ENCODE measurements at regions not wholly inside any gene's neighbourhood (a gene's known extent, or its start where the extent isn't known, plus 50 kb on each side); places are given as distances from the start of the nearest gene placed in this dataset.

- Histone ChIP-seq H3K27ac (no peak overlapping the region), H3K27me3 (replicated peaks) (no peaks in the 10 kb centered on the region), H3K9me3 (replicated peaks) (no peaks in the 10 kb centered on the region), H3K4me3 (no peak overlapping the region), H3K4me1 (replicated peaks) (no peaks in the 10 kb centered on the region), H3K36me3 (no peaks in the 10 kb centered on the region)
- no peak for DNase-seq (ENCODE audit: low read depth in 1 of 2, low spot score in 2 of 2)
These were observed 826.2 kb downstream of the NLGN4X start for GRCh38 chrX:5402461-5402860.

GRCh38 chrX:5399403-5399802 is 829.3 kb downstream of the NLGN4X start:
- no peaks in the 10 kb centered on the region for H3K4me1 ChIP-seq (replicated peaks)
- no peak for DNase-seq (ENCODE audit: low read depth in 1 of 2, low spot score in 2 of 2)
- no peaks in the 10 kb centered on the region for H3K36me3 ChIP-seq
- H3K4me3 ChIP-seq, result no peak overlapping the region
- no peak overlapping the region for H3K27ac ChIP-seq
- H3K27me3 ChIP-seq (replicated peaks), result no peaks in the 10 kb centered on the region
- H3K9me3 ChIP-seq (replicated peaks), result no peaks in the 10 kb centered on the region

- Histone ChIP-seq H3K4me1 (replicated peaks) (no peaks in the 10 kb centered on the region), H3K4me3 (no peak overlapping the region), H3K27me3 (replicated peaks) (no peaks in the 10 kb centered on the region), H3K9me3 (replicated peaks) (no peaks in the 10 kb centered on the region), H3K27ac (no peak overlapping the region), H3K36me3 (no peaks in the 10 kb centered on the region)
- no peak for DNase-seq (ENCODE audit: low read depth in 1 of 2, low spot score in 2 of 2)
These were observed 831.3 kb downstream of the NLGN4X start for GRCh38 chrX:5397409-5397808.

GRCh38 chrX:5390376-5390775 is 838.3 kb downstream of the NLGN4X start:
- Histone ChIP-seq H3K9me3 (replicated peaks) (no peaks in the 10 kb centered on the region), H3K36me3 (no peaks in the 10 kb centered on the region), H3K27me3 (replicated peaks) (no peaks in the 10 kb centered on the region), H3K27ac (no peak overlapping the region), H3K4me1 (replicated peaks) (no peaks in the 10 kb centered on the region), H3K4me3 (no peak overlapping the region)
- DNase-seq (ENCODE audit: low read depth in 1 of 2, low spot score in 2 of 2), result no peak

- Histone ChIP-seq H3K4me1 (replicated peaks) (no peaks in the 10 kb centered on the region), H3K27me3 (replicated peaks) (no peaks in the 10 kb centered on the region), H3K27ac (no peak overlapping the region), H3K9me3 (replicated peaks) (no peaks in the 10 kb centered on the region), H3K36me3 (no peaks in the 10 kb centered on the region), H3K4me3 (no peak overlapping the region)
- DNase-seq (ENCODE audit: low read depth in 1 of 2, low spot score in 2 of 2), result no peak
These were observed 840.6 kb downstream of the NLGN4X start for GRCh38 chrX:5388087-5388486.

GRCh38 chrX:5380426-5380825 is 848.2 kb downstream of the NLGN4X start:
- no peaks in the 10 kb centered on the region for H3K4me1 ChIP-seq (replicated peaks)
- no peak overlapping the region for H3K27ac ChIP-seq
- no peaks in the 10 kb centered on the region for H3K36me3 ChIP-seq
- DNase-seq (ENCODE audit: low read depth in 1 of 2, low spot score in 2 of 2), result no peak
- H3K4me3 ChIP-seq, result no peak overlapping the region
- no peaks in the 10 kb centered on the region for H3K27me3 ChIP-seq (replicated peaks)
- H3K9me3 ChIP-seq (replicated peaks), result no peaks in the 10 kb centered on the region

- Histone ChIP-seq H3K36me3 (no peaks in the 10 kb centered on the region), H3K4me3 (no peak overlapping the region), H3K27ac (no peak overlapping the region), H3K27me3 (replicated peaks) (no peaks in the 10 kb centered on the region), H3K9me3 (replicated peaks) (no peaks in the 10 kb centered on the region), H3K4me1 (replicated peaks) (no peaks in the 10 kb centered on the region)
- DNase-seq (ENCODE audit: low read depth in 1 of 2, low spot score in 2 of 2), result no peak
These were observed 886.8 kb downstream of the NLGN4X start for GRCh38 chrX:5341902-5342301.

- H3K9me3 ChIP-seq (replicated peaks), result no peaks in the 10 kb centered on the region
- no peak overlapping the region for H3K4me3 ChIP-seq
- no peak overlapping the region for H3K27ac ChIP-seq
- no peaks in the 10 kb centered on the region for H3K27me3 ChIP-seq (replicated peaks)
- no peak for DNase-seq (ENCODE audit: low read depth in 1 of 2, low spot score in 2 of 2)
- no peaks in the 10 kb centered on the region for H3K4me1 ChIP-seq (replicated peaks)
- H3K36me3 ChIP-seq, result no peaks in the 10 kb centered on the region
These were observed 891.5 kb downstream of the NLGN4X start for GRCh38 chrX:5337160-5337559.

GRCh38 chrX:5324546-5324945 is 904.1 kb downstream of the NLGN4X start:
- H3K27ac ChIP-seq, result no peak overlapping the region
- DNase-seq (ENCODE audit: low read depth in 1 of 2, low spot score in 2 of 2), result no peak
- no peaks in the 10 kb centered on the region for H3K4me1 ChIP-seq (replicated peaks)
- no peaks in the 10 kb centered on the region for H3K36me3 ChIP-seq
- no peaks in the 10 kb centered on the region for H3K27me3 ChIP-seq (replicated peaks)
- H3K9me3 ChIP-seq (replicated peaks), result no peaks in the 10 kb centered on the region
- no peak overlapping the region for H3K4me3 ChIP-seq

GRCh38 chrX:5314148-5314547 is 914.5 kb downstream of the NLGN4X start:
- DNase-seq (ENCODE audit: low read depth in 1 of 2, low spot score in 2 of 2), result no peak
- no peaks in the 10 kb centered on the region for H3K36me3 ChIP-seq
- H3K4me1 ChIP-seq (replicated peaks), result no peaks in the 10 kb centered on the region
- no peaks in the 10 kb centered on the region for H3K9me3 ChIP-seq (replicated peaks)
- H3K27ac ChIP-seq, result no peak overlapping the region
- no peak overlapping the region for H3K4me3 ChIP-seq
- no peaks in the 10 kb centered on the region for H3K27me3 ChIP-seq (replicated peaks)

- no peak for DNase-seq (ENCODE audit: low read depth in 1 of 2, low spot score in 2 of 2)
- H3K9me3 ChIP-seq (replicated peaks), result no peaks in the 10 kb centered on the region
- H3K36me3 ChIP-seq, result no peaks in the 10 kb centered on the region
- no peak overlapping the region for H3K27ac ChIP-seq
- H3K4me3 ChIP-seq, result no peak overlapping the region
- no peaks in the 10 kb centered on the region for H3K4me1 ChIP-seq (replicated peaks)
- no peaks in the 10 kb centered on the region for H3K27me3 ChIP-seq (replicated peaks)
These were observed 921.3 kb downstream of the NLGN4X start for GRCh38 chrX:5307416-5307815.

GRCh38 chrX:5306654-5307121 is 922.0 kb downstream of the NLGN4X start:
- no peaks in the 10 kb centered on the region for H3K9me3 ChIP-seq (replicated peaks)
- no peaks in the 10 kb centered on the region for H3K4me1 ChIP-seq (replicated peaks)
- H3K36me3 ChIP-seq, result no peaks in the 10 kb centered on the region
- no peak for DNase-seq (ENCODE audit: low read depth in 1 of 2, low spot score in 2 of 2)
- H3K27ac ChIP-seq, result no peak overlapping the region
- no peaks in the 10 kb centered on the region for H3K27me3 ChIP-seq (replicated peaks)
- no peak overlapping the region for H3K4me3 ChIP-seq

GRCh38 chrX:5305452-5305851 is 923.2 kb downstream of the NLGN4X start:
- H3K27ac ChIP-seq, result no peak overlapping the region
- H3K27me3 ChIP-seq (replicated peaks), result no peaks in the 10 kb centered on the region
- no peaks in the 10 kb centered on the region for H3K4me1 ChIP-seq (replicated peaks)
- no peaks in the 10 kb centered on the region for H3K9me3 ChIP-seq (replicated peaks)
- H3K36me3 ChIP-seq, result no peaks in the 10 kb centered on the region
- DNase-seq (ENCODE audit: low read depth in 1 of 2, low spot score in 2 of 2), result no peak
- H3K4me3 ChIP-seq, result no peak overlapping the region

GRCh38 chrX:5295004-5295403 is 933.7 kb downstream of the NLGN4X start:
- H3K4me3 ChIP-seq, result no peak overlapping the region
- DNase-seq (ENCODE audit: low read depth in 1 of 2, low spot score in 2 of 2), result no peak
- no peak overlapping the region for H3K27ac ChIP-seq
- H3K36me3 ChIP-seq, result no peaks in the 10 kb centered on the region
- no peaks in the 10 kb centered on the region for H3K27me3 ChIP-seq (replicated peaks)
- H3K4me1 ChIP-seq (replicated peaks), result no peaks in the 10 kb centered on the region
- H3K9me3 ChIP-seq (replicated peaks), result no peaks in the 10 kb centered on the region

GRCh38 chrX:5290635-5291034 is 938.0 kb downstream of the NLGN4X start:
- H3K27me3 ChIP-seq (replicated peaks), result no peaks in the 10 kb centered on the region
- no peaks in the 10 kb centered on the region for H3K4me1 ChIP-seq (replicated peaks)
- no peak for DNase-seq (ENCODE audit: low read depth in 1 of 2, low spot score in 2 of 2)
- H3K27ac ChIP-seq, result no peak overlapping the region
- H3K4me3 ChIP-seq, result no peak overlapping the region
- H3K9me3 ChIP-seq (replicated peaks), result no peaks in the 10 kb centered on the region
- H3K36me3 ChIP-seq, result no peaks in the 10 kb centered on the region

Measured in SJSA1 (cell line).